Nephron progenitor cell (in vitro differentiated cells): ENCODE measurements at regions not wholly inside any gene's neighbourhood (a gene's known extent, or its start where the extent isn't known, plus 50 kb on each side); places are given as distances from the start of the nearest gene placed in this dataset.
A peak's percentile ranks its signal among the peaks of the same experiment; 100 is the strongest.

Experiments used
- DNase-seq: peaks from one replicate; pipeline ENCODE4 v3.0.0; 2021
- H3K27ac Mint-ChIP-seq: 2 replicates; pipeline ENCODE4 v1.8.0; 2021; ENCODE audit warnings: mild to moderate bottlenecking, moderate library complexity, mixed read lengths
- H3K27me3 Mint-ChIP-seq: 2 replicates; pipeline ENCODE4 v1.8.0; 2021; ENCODE audit warnings: mild to moderate bottlenecking, low read depth, mixed read lengths; ENCODE audit not compliant: poor library complexity
- H3K36me3 Mint-ChIP-seq: 2 replicates; pipeline ENCODE4 v1.8.0; 2021; ENCODE audit warnings: low read depth, mixed read lengths
- H3K4me1 Mint-ChIP-seq: 2 replicates; pipeline ENCODE4 v1.8.0; 2021; ENCODE audit warnings: mixed read lengths
- H3K4me3 Mint-ChIP-seq: 2 replicates; pipeline ENCODE4 v1.8.0; 2021; ENCODE audit warnings: mild to moderate bottlenecking, moderate library complexity, mixed read lengths
- H3K9me3 Mint-ChIP-seq: 2 replicates; pipeline ENCODE4 v1.8.0; 2021; ENCODE audit warnings: mild to moderate bottlenecking, moderate library complexity, mixed read lengths
- TF ChIP-seq, protein P1 (sequence below): fragments of 200-600 bp; sonication (generic); IDR thresholded peaks from 2 replicates; pipeline ENCODE4 v1.5.0; 2021; ENCODE audit warnings: antibody characterized with exemption

- H3K27ac Mint-ChIP-seq, result no peak overlapping the region
- H3K27me3 Mint-ChIP-seq, result peaks cover 39% of the 10 kb centered on the region
- no peaks in the 10 kb centered on the region for H3K9me3 Mint-ChIP-seq
- DNase-seq, result no peak
- H3K4me1 Mint-ChIP-seq, result peaks cover 13% of the 10 kb centered on the region
- TF ChIP-seq, protein P1, sequence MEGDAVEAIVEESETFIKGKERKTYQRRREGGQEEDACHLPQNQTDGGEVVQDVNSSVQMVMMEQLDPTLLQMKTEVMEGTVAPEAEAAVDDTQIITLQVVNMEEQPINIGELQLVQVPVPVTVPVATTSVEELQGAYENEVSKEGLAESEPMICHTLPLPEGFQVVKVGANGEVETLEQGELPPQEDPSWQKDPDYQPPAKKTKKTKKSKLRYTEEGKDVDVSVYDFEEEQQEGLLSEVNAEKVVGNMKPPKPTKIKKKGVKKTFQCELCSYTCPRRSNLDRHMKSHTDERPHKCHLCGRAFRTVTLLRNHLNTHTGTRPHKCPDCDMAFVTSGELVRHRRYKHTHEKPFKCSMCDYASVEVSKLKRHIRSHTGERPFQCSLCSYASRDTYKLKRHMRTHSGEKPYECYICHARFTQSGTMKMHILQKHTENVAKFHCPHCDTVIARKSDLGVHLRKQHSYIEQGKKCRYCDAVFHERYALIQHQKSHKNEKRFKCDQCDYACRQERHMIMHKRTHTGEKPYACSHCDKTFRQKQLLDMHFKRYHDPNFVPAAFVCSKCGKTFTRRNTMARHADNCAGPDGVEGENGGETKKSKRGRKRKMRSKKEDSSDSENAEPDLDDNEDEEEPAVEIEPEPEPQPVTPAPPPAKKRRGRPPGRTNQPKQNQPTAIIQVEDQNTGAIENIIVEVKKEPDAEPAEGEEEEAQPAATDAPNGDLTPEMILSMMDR, result no peak
- no peaks in the 10 kb centered on the region for H3K36me3 Mint-ChIP-seq
- H3K4me3 Mint-ChIP-seq, result no peak overlapping the region
Measured at GRCh38 chr10:91159254-91159783, 61.1 kb upstream of the PCGF5 start.

DNA sequence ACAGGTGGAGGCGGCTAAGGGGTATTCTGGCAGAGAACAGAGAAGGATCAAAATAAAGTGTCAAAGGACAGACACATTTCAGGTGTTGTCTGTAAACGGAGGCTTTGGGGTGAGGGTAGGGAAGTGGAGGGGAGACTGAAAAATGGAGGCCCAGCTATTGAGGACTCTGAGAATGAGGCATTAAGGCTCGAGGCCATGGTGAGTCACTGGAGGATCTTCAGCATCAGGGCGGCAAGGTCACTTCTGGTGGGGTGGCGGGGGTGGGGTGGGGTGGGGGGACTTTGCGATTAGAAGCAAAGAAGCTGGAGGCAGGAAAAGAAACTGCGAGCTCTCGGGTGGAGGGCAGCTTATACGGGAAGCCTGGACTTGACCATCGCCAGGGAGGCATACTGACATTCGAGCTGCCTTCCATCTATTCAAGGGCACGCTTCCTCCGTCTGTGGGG is 58.4 kb upstream of the PCGF5 start:
- peaks cover 13% of the 10 kb centered on the region for H3K4me1 Mint-ChIP-seq
- no peaks in the 10 kb centered on the region for H3K9me3 Mint-ChIP-seq
- DNase-seq, result no peak
- TF ChIP-seq, protein P1, result no peak
- no peak overlapping the region for H3K27ac Mint-ChIP-seq
- no peaks in the 10 kb centered on the region for H3K36me3 Mint-ChIP-seq
- peak overlapping the region; percentile 77 for H3K4me3 Mint-ChIP-seq
- peaks cover 63% of the 10 kb centered on the region for H3K27me3 Mint-ChIP-seq

GRCh38 chr10:91162495-91163268 is 57.8 kb upstream of the PCGF5 start:
- Mint-ChIP-seq H3K27me3 (peaks cover 69% of the 10 kb centered on the region), H3K4me3 (peak overlapping the region; percentile 77), H3K4me1 (peaks cover 13% of the 10 kb centered on the region), H3K27ac (no peak overlapping the region), H3K9me3 (no peaks in the 10 kb centered on the region), H3K36me3 (no peaks in the 10 kb centered on the region)
- peak; percentile 74 for DNase-seq
- TF ChIP-seq, protein P1, result no peak

GRCh38 chr10:91163269-91163868 is 57.1 kb upstream of the PCGF5 start:
- H3K27me3 Mint-ChIP-seq, result peaks cover 73% of the 10 kb centered on the region
- peaks cover 13% of the 10 kb centered on the region for H3K4me1 Mint-ChIP-seq
- TF ChIP-seq, protein P1, result no peak
- peaks cover 2% of the 10 kb centered on the region for H3K9me3 Mint-ChIP-seq
- no peak overlapping the region for H3K27ac Mint-ChIP-seq
- peak overlapping the region; percentile 85 for H3K4me3 Mint-ChIP-seq
- H3K36me3 Mint-ChIP-seq, result no peaks in the 10 kb centered on the region
- peak; percentile 69 for DNase-seq

DNA sequence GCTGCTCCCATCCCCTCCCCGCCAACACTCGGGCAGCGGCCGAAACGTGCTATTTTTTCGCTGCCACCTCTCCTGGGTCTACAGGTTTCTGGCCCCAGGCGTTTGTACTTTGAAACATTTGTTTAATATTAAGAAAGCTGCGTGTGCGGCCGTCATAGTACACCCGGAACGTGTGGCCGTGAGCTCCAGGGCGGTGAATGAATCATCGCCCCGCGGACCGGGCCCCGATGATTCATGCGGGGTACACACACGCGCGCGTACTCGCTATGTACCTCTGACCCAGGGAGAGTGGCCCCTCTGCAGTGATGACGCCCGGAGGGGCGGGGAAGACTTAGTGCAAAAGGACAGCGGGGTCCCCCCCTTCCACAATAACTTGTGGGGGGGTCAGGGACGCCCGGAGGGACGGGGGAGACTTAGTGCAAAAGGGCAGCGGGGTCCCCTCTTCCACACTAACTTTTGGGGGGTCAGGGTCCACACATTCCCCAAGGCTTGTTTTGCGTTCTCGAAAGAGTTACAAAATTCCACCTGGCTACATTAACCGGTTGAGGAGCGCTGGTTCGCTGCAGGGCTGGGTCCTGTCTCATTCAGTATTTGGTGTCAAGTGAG is 56.5 kb upstream of the PCGF5 start:
- no peaks in the 10 kb centered on the region for H3K36me3 Mint-ChIP-seq
- peaks cover 13% of the 10 kb centered on the region for H3K4me1 Mint-ChIP-seq
- H3K27ac Mint-ChIP-seq, result no peak overlapping the region
- H3K9me3 Mint-ChIP-seq, result peaks cover 3% of the 10 kb centered on the region
- H3K4me3 Mint-ChIP-seq, result peak overlapping the region; percentile 85
- peaks cover 73% of the 10 kb centered on the region for H3K27me3 Mint-ChIP-seq
- TF ChIP-seq, protein P1, result no peak
- peak; percentile 33 for DNase-seq
